ENCODE measurements at regions not wholly inside any gene's neighbourhood (a gene's known extent, or its start where the extent isn't known, plus 50 kb on each side); places are given as distances from the start of the nearest gene placed in this dataset.

GRCh38 chr2:35794796-35795450, 560.7 kb upstream of the CRIM1 start:
- TF ChIP-seq, protein P1, sequence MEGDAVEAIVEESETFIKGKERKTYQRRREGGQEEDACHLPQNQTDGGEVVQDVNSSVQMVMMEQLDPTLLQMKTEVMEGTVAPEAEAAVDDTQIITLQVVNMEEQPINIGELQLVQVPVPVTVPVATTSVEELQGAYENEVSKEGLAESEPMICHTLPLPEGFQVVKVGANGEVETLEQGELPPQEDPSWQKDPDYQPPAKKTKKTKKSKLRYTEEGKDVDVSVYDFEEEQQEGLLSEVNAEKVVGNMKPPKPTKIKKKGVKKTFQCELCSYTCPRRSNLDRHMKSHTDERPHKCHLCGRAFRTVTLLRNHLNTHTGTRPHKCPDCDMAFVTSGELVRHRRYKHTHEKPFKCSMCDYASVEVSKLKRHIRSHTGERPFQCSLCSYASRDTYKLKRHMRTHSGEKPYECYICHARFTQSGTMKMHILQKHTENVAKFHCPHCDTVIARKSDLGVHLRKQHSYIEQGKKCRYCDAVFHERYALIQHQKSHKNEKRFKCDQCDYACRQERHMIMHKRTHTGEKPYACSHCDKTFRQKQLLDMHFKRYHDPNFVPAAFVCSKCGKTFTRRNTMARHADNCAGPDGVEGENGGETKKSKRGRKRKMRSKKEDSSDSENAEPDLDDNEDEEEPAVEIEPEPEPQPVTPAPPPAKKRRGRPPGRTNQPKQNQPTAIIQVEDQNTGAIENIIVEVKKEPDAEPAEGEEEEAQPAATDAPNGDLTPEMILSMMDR (IDR thresholded peaks at IDR 0.05; ENCODE audit: control extremely low read depth in 1 of 3, insufficient read depth in 1 of 3, low read depth in 1 of 3, low read length in 3 of 3), result no peak
- TF ChIP-seq PHF8 (conservative IDR thresholded peaks at IDR 0.05; ENCODE audit: low read depth, low read length) (no peak), POLR2AphosphoS5 (IDR thresholded peaks at IDR 0.05; ENCODE audit: low read depth, low read length) (no peak), NRF1 (IDR thresholded peaks at IDR 0.05; ENCODE audit: low read depth, low read length) (no peak), POLR2A (IDR thresholded peaks at IDR 0.05; ENCODE audit: control extremely low read depth in 1 of 2, low read depth in 2 of 2, low read length in 2 of 2) (no peak), RFX5 (IDR thresholded peaks at IDR 0.05; ENCODE audit: borderline replicate concordance, low read depth, low read length) (no peak), TCF12 (IDR thresholded peaks at IDR 0.05; ENCODE audit: low read depth, low read length) (no peak), RAD21 (IDR thresholded peaks at IDR 0.05 in 1 of 2, conservative IDR thresholded peaks at IDR 0.05 in 1 of 2; ENCODE audit: low read depth in 2 of 2, low read length in 2 of 2) (no peak), TAF7 (optimal IDR thresholded peaks at IDR 0.05; ENCODE audit: borderline replicate concordance, low read depth, low read length) (no peak), EP300 (IDR thresholded peaks at IDR 0.05; ENCODE audit: borderline replicate concordance in 1 of 2, low read depth in 2 of 2, low read length in 2 of 2) (no peak), EZH2 (IDR thresholded peaks at IDR 0.05; ENCODE audit: low read depth, low read length, severe bottlenecking) (no peak)
- TF ChIP-seq, protein P2, sequence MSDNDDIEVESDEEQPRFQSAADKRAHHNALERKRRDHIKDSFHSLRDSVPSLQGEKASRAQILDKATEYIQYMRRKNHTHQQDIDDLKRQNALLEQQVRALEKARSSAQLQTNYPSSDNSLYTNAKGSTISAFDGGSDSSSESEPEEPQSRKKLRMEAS (IDR thresholded peaks at IDR 0.05), result no peak

All from H1 (cell line).